ENCODE measurements at regions not wholly inside any gene's neighbourhood (a gene's known extent, or its start where the extent isn't known, plus 50 kb on each side); places are given as distances from the start of the nearest gene placed in this dataset.

- DNase-seq (ENCODE audit: low read depth) = no peak
Observed at GRCh38 chr5:19369048-19369447, 619.0 kb downstream of the CDH18 start.

DNA sequence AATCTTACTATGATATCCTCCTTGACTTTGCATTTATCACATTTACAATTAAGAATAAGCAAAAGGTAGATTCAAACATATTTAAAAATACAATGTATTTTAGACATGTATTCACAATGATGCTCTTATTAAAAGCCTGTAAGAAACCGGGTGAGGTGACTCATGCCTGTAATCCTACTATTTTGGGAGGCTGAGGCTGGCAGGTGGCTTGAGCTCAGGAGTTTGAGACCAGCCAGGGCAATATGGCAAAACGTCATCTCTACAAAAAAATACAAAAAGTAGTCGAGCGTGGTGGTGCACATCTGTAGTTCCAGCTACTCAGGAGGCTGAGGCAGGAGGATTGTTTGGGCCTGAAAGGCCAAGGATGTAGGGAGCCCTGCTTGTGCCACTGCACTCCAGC lies 618.4 kb downstream of the CDH18 start:
- no peak for DNase-seq (ENCODE audit: low read depth)

DNA sequence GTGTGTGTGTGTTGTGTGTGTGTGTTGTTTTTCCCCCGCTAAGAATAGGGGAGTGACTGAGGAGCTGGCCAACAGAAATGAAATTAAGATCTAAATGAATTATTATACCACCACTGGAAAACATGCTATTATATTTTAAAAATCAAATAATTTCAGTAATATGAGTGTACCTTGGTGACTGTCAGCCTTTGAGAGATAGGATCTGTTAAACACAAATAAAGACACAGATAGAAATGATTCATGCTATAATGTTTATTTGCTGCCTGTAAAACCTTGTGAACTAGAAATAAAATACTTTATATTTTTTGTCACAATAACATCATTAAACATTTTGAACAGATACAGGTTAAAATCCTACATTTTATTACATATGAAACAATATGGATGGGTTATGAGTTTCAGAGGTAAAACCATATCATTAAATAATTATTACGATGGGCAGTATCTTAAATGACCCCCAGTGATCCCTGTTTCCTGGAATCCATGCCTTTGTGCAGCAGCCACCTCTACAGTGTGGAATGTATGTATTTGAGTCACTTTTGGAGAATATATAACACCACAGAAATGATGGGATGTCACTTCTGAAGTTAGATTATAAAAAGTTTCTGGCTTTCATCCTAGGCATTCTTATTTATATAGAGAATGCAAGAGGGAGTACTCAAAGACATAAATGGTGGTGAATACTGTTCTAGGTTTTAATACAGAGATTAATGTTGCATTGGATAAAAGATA lies 617.2 kb downstream of the CDH18 start:
- DNase-seq (ENCODE audit: low read depth) = no peak

DNA sequence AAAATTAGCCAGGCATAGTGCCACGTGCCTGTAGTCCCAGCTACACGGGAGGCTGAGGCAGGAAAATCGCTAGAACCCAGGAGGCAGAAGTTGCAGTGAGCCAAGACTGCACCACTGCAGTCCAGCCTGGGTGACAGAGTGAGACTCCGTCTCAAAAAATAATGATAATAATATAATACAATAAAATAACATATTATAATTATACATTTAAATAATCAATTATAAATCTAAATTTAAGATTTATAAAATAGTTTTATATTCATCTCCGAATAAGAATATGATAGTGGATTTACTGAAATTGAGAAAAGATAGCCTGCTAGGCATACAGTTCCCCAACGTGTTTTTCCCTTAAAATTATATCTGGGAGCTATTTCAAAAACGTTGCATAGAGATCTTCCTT lies 599.6 kb downstream of the CDH18 start:
- no peak for DNase-seq (ENCODE audit: low read depth)

- DNase-seq (ENCODE audit: low read depth) = no peak
Observed at GRCh38 chr5:19401032-19401431, 587.0 kb downstream of the CDH18 start.

DNA sequence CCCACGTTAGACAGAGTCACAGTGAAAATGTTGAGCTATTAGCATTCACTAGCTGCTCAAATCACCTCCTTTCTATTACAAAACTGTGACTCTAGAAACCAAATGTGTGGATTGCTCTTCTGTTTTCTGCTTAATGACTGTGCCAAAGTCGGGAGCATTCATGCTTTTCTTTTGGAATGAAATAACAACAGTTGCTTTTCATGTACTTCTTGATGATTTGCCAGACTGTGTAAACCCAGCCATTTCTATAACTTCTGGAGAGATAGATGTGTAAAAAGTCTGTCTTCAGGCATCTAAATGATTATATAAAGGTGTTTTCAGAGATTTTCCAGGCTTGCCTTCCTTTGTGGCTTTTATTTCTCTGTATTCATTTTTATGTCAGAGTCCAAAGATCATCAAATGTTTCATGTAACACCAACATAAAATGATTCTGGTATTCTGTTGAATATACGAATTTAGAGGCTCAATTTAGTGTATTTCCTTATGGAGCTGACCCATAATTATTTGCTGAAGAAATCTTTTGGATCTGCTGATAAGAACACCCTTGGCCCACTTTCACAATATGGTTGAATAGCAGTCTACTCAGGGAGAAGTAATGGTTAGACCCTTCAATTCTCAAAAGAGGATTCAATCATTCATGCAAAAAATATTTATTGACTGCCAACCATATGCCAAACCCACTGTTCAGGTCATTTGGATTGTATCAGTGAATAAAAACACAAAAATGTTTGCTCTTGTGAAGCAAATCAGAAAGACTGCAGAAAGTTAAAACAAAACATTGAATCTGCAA lies 581.2 kb downstream of the CDH18 start:
- no peak for DNase-seq (ENCODE audit: low read depth)

DNA sequence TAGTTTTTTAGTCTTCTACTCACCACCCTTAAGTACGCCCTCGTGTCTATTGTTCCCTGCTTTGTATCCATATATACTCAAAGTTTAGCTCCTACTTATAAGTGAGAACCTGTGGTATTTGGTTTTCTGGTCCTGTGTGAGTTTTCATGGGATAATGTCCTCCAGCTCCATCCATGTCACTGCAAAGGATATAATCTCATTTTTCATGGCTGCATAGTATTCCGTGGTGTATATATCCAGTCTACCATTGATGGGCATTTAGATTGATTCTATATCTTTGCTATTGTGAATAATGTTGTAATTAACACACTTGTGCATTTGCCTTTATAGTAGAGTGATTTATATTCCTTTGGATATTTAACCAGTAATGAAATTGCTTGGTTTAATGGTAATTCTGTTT lies 579.9 kb downstream of the CDH18 start:
- no peak for DNase-seq (ENCODE audit: low read depth)

DNA sequence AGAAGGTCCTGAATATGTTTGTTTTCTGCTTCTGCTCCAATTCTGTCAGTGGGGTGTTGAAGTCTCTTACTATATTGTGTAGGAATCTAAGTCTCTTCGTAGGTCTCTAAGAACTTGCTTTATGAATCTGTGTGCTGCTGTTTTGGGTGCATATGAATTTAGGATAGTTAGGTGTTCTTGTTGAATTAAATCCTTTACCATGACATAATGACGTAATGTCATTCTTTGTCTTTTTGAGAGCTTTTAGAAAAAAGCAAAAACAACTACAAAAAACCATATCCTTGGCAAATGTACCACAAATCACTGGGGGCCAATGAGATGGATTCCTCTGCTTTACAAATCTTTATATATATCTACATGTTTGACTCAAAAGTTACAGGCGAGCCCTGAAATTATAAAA lies 576.1 kb downstream of the CDH18 start:
- DNase-seq (ENCODE audit: low read depth) = no peak

Data from HS-27A (cell line).